Central memory CD4-positive, alpha-beta T cell (primary cell): ENCODE measurements at regions not wholly inside any gene's neighbourhood (a gene's known extent, or its start where the extent isn't known, plus 50 kb on each side); places are given as distances from the start of the nearest gene placed in this dataset.

Source experiments
- DNase-seq: peaks from one replicate; pipeline ENCODE4 v3.0.0; 2022

GRCh38 chr10:44477046-44477425, 92.1 kb upstream of the CXCL12 start:
- DNase-seq = no peak

DNA sequence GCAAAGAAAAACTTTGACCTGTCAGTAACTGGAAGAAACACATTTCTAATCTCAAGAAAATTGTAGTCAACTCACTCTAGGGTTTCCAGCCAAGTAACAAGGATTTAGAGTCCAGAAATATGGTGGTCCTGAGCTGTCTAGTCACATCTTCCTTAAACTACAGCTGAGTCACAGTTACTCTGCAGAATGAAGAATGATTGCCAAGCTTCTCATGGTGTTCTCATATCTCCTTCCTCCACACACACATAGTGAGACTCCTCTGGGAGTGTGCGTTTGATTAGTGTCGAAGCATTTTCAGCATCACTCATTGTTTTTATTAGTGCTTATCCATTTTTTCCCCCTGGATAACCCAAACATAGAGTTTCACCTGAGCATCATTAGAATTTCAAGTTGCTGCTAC, 93.1 kb upstream of the CXCL12 start:
- DNase-seq = no peak

DNA sequence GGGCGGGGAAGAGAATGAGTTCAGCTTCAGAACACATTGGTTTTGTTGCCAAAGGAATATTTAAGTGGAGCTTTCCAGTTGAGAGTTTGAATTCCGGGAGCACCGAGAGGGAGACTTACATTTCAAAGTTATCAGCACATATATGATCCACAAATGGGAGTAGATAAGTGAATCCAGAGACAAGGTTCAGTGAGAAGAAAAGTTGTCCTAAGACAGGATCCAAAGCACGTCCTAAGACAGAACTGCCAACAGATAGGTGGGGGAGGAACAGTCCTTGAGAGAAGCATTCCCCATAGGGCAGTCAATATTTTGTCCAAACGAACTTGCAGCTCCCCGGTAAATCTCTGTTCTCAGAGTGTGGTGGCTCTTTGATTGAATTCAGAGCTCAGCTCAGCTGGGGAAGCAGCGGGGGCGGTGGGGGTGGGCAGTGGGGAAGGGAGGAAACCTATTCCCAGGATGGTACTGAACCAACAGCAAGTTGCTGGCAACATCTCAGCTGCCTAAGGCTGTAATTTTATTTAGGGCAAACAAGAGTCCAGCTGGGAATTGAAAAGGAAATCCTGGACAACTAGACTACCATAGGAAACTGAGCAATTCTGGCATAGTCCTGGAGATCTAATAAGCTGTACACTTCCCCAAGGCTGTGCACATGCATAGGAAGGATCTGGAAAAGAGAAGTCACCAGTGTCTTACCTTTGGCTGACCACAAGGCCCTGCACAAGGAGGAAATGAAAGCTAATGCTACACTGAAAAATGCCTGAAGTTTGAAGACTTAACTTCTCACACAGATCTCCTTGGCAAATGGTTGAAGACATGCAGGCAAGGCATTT, 94.2 kb upstream of the CXCL12 start:
- no peak for DNase-seq

DNA sequence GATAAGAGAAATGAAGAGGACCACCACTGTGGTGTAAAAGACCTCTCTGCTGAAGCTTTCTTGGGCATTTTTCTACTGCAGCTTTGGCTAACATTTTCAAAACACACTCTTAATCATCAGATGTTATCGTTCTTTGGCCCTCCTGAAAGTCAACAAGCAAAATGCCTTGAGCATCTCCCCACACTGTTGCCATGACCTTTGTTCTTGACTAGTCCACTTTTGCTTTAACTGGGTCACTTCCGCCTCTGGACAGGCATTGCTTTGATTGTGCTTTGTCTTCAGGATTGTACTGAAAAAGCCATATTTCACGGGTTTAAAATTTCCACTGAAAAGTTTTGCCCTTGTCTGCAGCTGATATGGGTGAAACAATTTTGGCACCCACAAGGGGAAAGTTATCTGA, 107.8 kb upstream of the CXCL12 start:
- DNase-seq = no peak

- no peak for DNase-seq
Observed at GRCh38 chr10:44498222-44498621, 113.3 kb upstream of the CXCL12 start.

DNA sequence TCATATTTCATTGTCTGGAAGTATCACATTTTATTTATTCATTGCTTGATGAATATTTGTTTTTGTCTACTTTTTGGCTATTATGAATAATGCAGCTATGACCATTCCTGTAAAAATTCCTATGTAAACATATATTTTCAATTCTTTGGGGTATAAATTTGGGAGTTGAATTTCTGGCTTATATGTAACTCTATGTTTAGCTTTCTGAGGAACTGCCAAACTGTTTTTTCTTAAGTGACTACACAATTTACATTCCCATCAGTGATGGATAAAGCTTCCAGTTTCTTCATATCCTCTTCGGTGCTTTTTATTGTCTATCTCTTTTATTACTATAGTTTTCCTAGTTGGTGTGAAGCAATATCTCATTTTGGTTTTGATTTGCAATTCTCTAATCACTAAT, 115.6 kb upstream of the CXCL12 start:
- DNase-seq = no peak

DNA sequence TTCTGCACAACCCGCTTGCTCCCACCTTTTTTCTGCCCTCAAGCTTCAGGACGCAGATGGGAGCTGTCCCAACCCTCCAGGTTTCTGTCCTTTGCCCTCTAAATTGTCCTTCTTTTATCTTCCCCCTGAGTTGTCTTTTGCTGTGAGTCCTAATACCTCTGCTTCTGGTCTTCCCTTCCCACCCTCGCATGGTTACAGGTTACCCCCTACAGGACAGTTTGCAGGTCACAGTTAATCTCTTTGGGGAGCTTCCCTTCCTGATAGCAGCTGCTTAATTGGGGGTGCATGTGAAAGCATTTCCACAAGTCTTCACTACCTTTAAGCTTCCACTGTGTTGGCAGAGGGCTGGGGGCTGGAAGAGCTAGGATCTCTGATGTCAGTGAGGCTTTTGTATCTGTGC, 121.5 kb upstream of the CXCL12 start:
- no peak for DNase-seq

- no peak for DNase-seq
Observed at GRCh38 chr10:44510379-44511115, 125.7 kb upstream of the CXCL12 start.

- no peak for DNase-seq
Observed at GRCh38 chr10:44511166-44511565, 126.3 kb upstream of the CXCL12 start.

DNA sequence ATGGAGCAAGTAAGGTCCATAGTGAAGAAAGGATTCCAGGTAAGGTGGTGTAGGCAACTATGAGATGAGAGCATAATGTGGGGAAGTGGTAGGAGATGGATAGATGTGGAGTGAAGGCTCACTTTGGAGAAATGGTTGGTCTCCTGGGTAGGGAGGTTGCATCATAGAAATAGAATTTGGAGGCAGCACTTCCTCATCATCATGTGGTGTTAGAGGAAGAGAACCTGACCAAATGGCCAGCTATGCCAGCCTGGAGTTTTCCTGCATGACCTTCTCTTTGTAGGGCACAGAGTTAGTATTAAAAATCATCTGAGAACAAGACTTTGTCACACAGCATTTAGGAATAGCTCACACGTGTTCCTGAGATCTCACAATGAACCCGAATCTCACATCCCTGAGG, 126.7 kb upstream of the CXCL12 start:
- DNase-seq = no peak

GRCh38 chr10:44512431-44513022, 127.6 kb upstream of the CXCL12 start:
- DNase-seq = no peak

DNA sequence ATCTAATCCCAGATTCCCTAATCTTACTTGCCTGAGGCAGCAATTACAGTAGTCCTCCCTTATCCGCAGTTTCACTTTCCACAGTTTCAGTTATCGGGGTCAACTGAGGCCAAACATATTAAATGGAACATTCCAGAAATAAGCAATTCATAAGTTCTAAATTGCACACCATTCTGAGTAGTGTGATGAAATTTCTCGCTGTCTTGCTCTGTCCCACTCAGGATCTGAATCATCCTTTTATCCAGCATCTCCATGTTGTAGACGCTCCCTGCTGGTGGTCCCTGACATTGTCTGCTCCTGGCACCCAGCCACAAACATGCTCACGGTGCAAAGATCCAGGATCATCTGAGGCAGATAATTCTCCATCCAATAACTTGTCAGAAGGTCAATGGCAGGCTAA, 128.7 kb upstream of the CXCL12 start:
- no peak for DNase-seq

DNA sequence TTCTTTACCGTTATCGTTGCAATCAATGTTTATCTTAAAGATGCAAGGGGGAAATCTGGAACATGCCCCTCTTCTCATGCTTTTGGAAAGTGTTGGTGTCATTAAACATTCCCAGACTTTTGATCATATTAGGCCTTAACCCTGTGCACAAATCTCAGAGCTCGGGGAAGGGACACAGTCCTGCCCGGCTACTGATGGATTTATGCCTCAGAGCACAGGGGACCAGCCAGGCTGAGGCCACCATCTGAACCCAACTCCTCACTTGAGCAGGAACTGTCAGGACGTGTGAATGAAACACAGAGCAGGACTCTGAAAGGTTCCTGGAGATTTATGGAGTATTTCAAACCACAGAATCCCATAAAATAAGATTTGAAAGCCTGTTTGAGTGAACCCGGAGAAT, 132.0 kb upstream of the CXCL12 start:
- DNase-seq = no peak

DNA sequence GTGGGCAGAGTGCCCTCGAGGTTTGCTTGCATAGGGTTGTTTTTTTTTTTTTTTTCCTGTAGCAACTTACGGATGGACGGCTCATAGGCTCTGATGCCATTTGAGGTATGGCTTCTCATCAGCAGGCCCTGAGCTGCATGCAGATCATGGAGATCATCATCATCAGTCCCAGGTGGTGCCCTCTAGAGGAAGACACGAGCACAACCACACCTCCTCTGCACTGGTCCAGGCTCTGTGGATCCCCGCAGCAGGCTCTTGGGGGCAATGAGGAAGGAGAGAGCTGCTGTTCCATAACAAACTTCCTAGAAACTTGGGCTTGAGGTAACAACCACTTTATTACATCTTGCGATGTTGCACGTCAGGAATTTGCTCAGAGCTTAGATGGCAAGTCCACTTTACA, 132.7 kb upstream of the CXCL12 start:
- no peak for DNase-seq

GRCh38 chr10:44519361-44519760, 134.5 kb upstream of the CXCL12 start:
- DNase-seq = no peak

GRCh38 chr10:44520651-44521050, 135.8 kb upstream of the CXCL12 start:
- no peak for DNase-seq

DNA sequence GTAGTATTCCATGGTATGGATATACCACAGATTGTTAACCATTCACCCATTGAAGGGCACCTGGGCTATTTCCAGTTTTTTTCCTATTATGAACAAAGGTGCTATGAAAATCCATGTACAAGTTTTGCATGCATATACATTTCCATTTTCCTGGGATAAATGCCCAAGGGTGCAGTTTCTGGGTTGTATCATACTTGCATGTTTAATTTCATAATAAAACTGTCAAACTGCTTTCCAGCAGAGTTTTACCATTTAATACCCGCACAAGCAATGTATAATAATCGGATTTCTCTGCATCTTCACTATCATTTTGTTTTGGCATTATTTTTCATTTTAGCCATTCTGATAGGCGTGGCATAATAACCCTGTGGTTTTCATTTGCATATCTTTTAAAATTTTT, 154.3 kb upstream of the CXCL12 start:
- DNase-seq = no peak

GRCh38 chr10:44552726-44553125, 167.8 kb upstream of the CXCL12 start:
- no peak for DNase-seq

GRCh38 chr10:44557596-44558191, 172.8 kb upstream of the CXCL12 start:
- DNase-seq = no peak

DNA sequence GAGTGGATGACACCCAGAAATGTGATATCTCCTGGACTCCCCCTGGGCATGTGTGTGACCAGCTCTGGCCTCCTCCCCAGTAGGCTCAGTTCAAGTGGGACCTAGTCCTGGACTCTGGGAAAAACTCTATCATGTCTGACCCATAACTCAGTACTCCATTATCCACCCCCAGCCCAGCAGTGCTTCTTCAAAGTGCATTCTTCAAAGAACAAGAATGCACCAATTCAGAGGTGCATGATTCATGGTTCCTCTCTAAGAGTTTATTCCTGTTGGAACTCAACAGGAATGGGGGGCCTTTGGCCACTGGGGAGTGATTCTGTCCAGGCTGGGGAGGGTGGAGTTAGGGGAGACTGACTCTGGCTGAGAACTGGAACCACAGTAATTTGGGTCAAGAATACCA, 173.6 kb upstream of the CXCL12 start:
- DNase-seq = no peak

DNA sequence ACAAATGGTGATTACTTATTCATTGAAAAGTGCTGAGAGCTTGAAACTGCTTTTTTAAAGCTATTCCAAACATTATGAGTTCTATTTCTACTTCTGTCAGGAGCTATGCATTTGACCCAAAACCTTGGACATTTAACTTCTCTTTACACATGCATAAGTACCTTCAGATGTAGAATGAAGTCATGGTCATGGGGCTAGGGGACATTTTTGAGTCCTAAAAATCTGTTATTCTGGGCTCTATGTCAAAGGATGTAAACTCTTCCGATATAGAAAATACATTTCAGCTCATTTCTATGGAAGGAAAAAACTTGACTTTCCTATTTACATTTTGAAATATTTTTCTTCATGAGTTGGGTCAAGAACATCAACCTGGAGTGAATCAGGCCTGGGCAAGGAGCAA, 179.5 kb upstream of the CXCL12 start:
- no peak for DNase-seq

GRCh38 chr10:44564790-44565189, 179.9 kb upstream of the CXCL12 start:
- no peak for DNase-seq

GRCh38 chr10:44566786-44567185, 181.9 kb upstream of the CXCL12 start:
- DNase-seq = no peak

DNA sequence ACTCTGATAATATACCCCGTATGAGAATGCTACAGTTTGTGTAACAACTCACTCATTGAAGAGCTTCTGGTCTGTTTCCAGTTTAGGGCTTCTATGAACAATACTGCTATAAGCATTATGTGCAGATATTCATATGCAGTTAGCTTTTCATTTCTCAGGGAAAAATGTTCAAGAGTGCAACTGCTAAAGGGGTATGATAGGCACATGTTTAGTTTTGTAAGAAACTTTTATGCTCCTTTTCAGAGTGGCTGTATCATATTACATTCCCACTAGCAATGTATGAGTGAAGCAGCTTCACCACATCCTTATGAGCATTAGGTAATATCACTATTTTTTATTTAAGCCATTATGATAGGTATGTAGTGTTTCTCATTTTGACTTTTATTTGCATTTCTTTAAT, 182.6 kb upstream of the CXCL12 start:
- no peak for DNase-seq
